Adrenal gland (tissue), 5 donors: ENCODE measurements at regions not wholly inside any gene's neighbourhood (a gene's known extent, or its start where the extent isn't known, plus 50 kb on each side); places are given as distances from the start of the nearest gene placed in this dataset.

Source experiments
- POLR2A ChIP-seq, 2 donors: fragments of 450-650 bp; IDR thresholded peaks; one replicate each; pipeline ENCODE4 v1.6.1; 2017; ENCODE audit warnings: antibody characterized with exemption in 2 of 2, mild to moderate bottlenecking in 2 of 2, moderate library complexity in 1 of 2
- TF ChIP-seq, protein P1 (sequence below), 6 experiments: fragments of 450-650 bp in 4 of 6; fragments of 200-600 bp in 2 of 6; sonication (generic) in 1 of 6; IDR thresholded peaks; 1 replicate in 5 of 6; 2 replicates in 1 of 6; pipeline versions ENCODE4 v1.5.1 to v1.8.0; 2016 to 2021; ENCODE audit warnings: antibody characterized with exemption in 6 of 6, mild to moderate bottlenecking in 2 of 6, moderate library complexity in 1 of 6
- donor health status: DM: no; HTN: no; CAD: no.

DNA sequence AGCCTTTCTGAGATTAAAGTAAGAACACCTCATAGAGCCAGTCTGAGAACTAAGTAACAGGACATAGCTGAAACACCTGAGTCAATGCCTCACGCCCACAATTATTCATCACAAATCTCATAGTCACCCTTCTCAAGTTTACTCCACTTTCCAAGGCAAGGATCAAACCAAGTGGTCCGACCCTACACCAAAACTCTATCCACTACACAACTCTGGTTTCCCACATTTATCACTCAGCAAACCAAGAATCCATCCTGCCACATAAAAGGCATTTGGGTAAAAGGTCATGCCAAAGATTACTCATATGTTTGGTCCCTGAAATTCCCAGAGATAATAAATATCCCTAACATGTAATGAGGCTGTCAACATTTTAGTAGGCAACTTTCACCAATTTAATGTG is 144.1 kb downstream of the RPAP3 start:
- TF ChIP-seq, protein P1, sequence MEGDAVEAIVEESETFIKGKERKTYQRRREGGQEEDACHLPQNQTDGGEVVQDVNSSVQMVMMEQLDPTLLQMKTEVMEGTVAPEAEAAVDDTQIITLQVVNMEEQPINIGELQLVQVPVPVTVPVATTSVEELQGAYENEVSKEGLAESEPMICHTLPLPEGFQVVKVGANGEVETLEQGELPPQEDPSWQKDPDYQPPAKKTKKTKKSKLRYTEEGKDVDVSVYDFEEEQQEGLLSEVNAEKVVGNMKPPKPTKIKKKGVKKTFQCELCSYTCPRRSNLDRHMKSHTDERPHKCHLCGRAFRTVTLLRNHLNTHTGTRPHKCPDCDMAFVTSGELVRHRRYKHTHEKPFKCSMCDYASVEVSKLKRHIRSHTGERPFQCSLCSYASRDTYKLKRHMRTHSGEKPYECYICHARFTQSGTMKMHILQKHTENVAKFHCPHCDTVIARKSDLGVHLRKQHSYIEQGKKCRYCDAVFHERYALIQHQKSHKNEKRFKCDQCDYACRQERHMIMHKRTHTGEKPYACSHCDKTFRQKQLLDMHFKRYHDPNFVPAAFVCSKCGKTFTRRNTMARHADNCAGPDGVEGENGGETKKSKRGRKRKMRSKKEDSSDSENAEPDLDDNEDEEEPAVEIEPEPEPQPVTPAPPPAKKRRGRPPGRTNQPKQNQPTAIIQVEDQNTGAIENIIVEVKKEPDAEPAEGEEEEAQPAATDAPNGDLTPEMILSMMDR (IDR thresholded peaks at IDR 0.05) = no peak
- TF ChIP-seq POLR2A (IDR thresholded peaks at IDR 0.05) = no peak
